H1 (cell line): ENCODE measurements at regions not wholly inside any gene's neighbourhood (a gene's known extent, or its start where the extent isn't known, plus 50 kb on each side); places are given as distances from the start of the nearest gene placed in this dataset.

ENCODE experiments used
- EZH2 ChIP-seq: fragments of 200-600 bp; sonication (generic); IDR thresholded peaks from 2 replicates; pipeline ENCODE4 v1.7.1; 2012; ENCODE audit warnings: low read depth, mild to moderate bottlenecking, moderate library complexity, low read length, inconsistent platforms; ENCODE audit not compliant: severe bottlenecking
- MAX ChIP-seq: IDR thresholded peaks from 2 replicates; pipeline ENCODE4 v1.6.1; 2012; ENCODE audit warnings: inconsistent platforms
- TCF12 ChIP-seq: IDR thresholded peaks from 2 replicates; pipeline ENCODE4 v1.6.1; 2011; ENCODE audit warnings: low read depth, mild to moderate bottlenecking, low read length

DNA sequence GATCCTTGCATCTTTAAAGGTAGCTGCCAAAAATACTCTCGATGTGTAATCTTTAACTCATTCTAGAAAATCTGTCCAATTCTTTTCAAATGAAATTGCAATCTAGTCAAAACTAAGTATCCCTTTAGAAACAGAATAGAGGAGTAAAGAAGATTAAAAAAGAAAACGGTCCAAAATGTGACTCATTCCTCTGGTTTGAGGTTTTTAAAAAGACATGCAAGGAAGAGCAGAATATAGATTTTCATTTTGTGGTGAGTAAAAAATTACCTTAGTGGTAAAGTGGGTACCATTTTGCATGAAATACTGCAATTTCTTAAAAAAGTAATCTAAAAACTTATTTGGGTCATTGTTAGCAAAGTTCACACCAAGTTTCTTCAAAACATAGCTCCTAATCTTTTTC, 108.4 kb downstream of the BRMS1L start:
- TF ChIP-seq EZH2 (no peak), MAX (no peak), TCF12 (no peak)
